ENCODE measurements at regions not wholly inside any gene's neighbourhood (a gene's known extent, or its start where the extent isn't known, plus 50 kb on each side); places are given as distances from the start of the nearest gene placed in this dataset.

DNA sequence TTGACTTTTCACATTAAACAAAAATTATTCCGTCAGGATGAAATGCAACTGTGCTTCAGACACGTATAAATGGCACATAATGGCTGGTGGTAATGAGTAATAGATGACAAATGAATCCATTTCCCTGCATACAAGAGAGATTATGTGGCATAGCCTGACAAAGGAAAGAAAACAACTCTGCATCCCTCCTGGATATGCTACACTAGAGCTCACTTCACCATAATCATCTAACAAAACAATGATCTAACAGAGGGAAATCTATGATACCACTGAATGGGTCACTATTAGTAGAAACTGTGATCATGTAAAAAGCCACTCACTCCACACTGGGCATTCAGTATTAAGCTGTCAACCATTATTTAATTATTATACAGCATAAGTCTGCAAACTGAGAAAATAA, 1498.4 kb downstream of the EFNB2 start:
- TF ChIP-seq POLR2A (IDR thresholded peaks at IDR 0.05) = no peak
- TF ChIP-seq, protein P1, sequence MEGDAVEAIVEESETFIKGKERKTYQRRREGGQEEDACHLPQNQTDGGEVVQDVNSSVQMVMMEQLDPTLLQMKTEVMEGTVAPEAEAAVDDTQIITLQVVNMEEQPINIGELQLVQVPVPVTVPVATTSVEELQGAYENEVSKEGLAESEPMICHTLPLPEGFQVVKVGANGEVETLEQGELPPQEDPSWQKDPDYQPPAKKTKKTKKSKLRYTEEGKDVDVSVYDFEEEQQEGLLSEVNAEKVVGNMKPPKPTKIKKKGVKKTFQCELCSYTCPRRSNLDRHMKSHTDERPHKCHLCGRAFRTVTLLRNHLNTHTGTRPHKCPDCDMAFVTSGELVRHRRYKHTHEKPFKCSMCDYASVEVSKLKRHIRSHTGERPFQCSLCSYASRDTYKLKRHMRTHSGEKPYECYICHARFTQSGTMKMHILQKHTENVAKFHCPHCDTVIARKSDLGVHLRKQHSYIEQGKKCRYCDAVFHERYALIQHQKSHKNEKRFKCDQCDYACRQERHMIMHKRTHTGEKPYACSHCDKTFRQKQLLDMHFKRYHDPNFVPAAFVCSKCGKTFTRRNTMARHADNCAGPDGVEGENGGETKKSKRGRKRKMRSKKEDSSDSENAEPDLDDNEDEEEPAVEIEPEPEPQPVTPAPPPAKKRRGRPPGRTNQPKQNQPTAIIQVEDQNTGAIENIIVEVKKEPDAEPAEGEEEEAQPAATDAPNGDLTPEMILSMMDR (IDR thresholded peaks at IDR 0.05) = no peak
